A673 (cell line): ENCODE measurements at regions not wholly inside any gene's neighbourhood (a gene's known extent, or its start where the extent isn't known, plus 50 kb on each side); places are given as distances from the start of the nearest gene placed in this dataset.

Experiments used
- BruUV-seq: library from RNA; stranded (reverse); fragments of 400-500 nt; replicated peaks from 2 replicates; lab custom pipeline; 2021; lab: Mats Ljungman, UMichigan
- CTCF ChIA-PET: fragments of 300-600 bp; sonication (Branson Sonifier 250); formaldehyde crosslinking; loops from one replicate; lab custom pipeline; 2022; ENCODE audit warnings: antibody characterized with exemption; lab: Charles Lee
- POLR2A ChIA-PET: fragments of 300-600 bp; sonication (Branson Sonifier 250); formaldehyde crosslinking; loops from one replicate; lab custom pipeline; 2022; ENCODE audit warnings: antibody characterized with exemption; ENCODE audit not compliant: low non-redundant PET; lab: Charles Lee
- DNase-seq: peaks from one replicate; pipeline ENCODE4 v3.0.0-alpha.2; 2015; ENCODE audit warnings: low spot score
- H3K27ac ChIP-seq: fragments of 200-600 bp; sonication (generic); 2 replicates; pipeline ENCODE4 v1.5.1; 2016; ENCODE audit warnings: mixed run types, low read depth, mild to moderate bottlenecking, mixed read lengths, antibody characterized with exemption, low read length; ENCODE audit not compliant: poor library complexity, severe bottlenecking
- H3K27me3 ChIP-seq: fragments of 200-600 bp; sonication (generic); replicated peaks from 2 replicates; pipeline ENCODE4 v1.6.1; 2017; ENCODE audit warnings: mixed run types, low read depth, mild to moderate bottlenecking, mixed read lengths, antibody characterized with exemption, low read length; ENCODE audit not compliant: insufficient read depth, poor library complexity
- H3K36me3 ChIP-seq: fragments of 200-600 bp; sonication (generic); 2 replicates; pipeline ENCODE4 v1.6.1; 2016; ENCODE audit warnings: mixed run types, mild to moderate bottlenecking, mixed read lengths, antibody characterized with exemption, low read length; ENCODE audit not compliant: insufficient read depth, poor library complexity, severe bottlenecking
- H3K4me1 ChIP-seq: fragments of 200-600 bp; sonication (generic); 2 replicates; pipeline ENCODE4 v1.6.1; 2017; ENCODE audit warnings: mixed run types, mild to moderate bottlenecking, mixed read lengths, antibody characterized with exemption, low read length; ENCODE audit not compliant: insufficient read depth, poor library complexity, severe bottlenecking
- H3K4me3 ChIP-seq: fragments of 200-600 bp; sonication (generic); 2 replicates; pipeline ENCODE4 v1.5.1; 2016; ENCODE audit warnings: low read depth, mixed run types, mild to moderate bottlenecking, mixed read lengths, low read length; ENCODE audit not compliant: poor library complexity, severe bottlenecking
- H3K9me3 ChIP-seq: fragments of 200-600 bp; sonication (generic); 2 replicates; pipeline ENCODE4 v1.6.1; 2016; ENCODE audit warnings: mixed run types, low read depth, mild to moderate bottlenecking, mixed read lengths, antibody characterized with exemption, low read length; ENCODE audit not compliant: poor library complexity, severe bottlenecking
- CTCF ChIP-seq: fragments of 300-800, 200-600 bp; sonication (generic); conservative IDR thresholded peaks from 2 replicates; pipeline ENCODE4 v1.5.1; 2017; ENCODE audit warnings: low read depth, mild to moderate bottlenecking, antibody characterized with exemption, low read length, moderate library complexity, mixed read lengths
- EZH2 ChIP-seq: fragments of 200-600 bp; sonication (generic); IDR thresholded peaks from 2 replicates; pipeline ENCODE4 v1.6.1; 2017; ENCODE audit warnings: borderline replicate concordance, low read depth, mild to moderate bottlenecking, mixed read lengths, antibody characterized with exemption, low read length; ENCODE audit not compliant: poor library complexity, severe bottlenecking
- intact Hi-C: fragments of 100-400 bp; cut with micrococcal nuclease; formaldehyde crosslinking; loops from one replicate; pipeline ENCODE4 v1.10.0; 2022; ENCODE audit not compliant: unreplicated experiment

- TF ChIP-seq EZH2 (no peak), CTCF (no peak)
- no TSS peak for BruUV-seq
- no peaks in the 10 kb centered on the region for H3K4me1 ChIP-seq
- H3K9me3 ChIP-seq: no peaks in the 10 kb centered on the region
- POLR2A ChIA-PET: no interaction called here
- CTCF ChIA-PET: no interaction called here
- H3K36me3 ChIP-seq: no peaks in the 10 kb centered on the region
- no peak for DNase-seq
- no peak overlapping the region for H3K4me3 ChIP-seq
- intact Hi-C loops: no loop called here
- H3K27me3 ChIP-seq: no peaks in the 10 kb centered on the region
- no peak overlapping the region for H3K27ac ChIP-seq
Observed at GRCh38 chr21:35352066-35352770, 303.1 kb upstream of the RUNX1 start.

GRCh38 chr21:35351434-35351833 lies 302.3 kb upstream of the RUNX1 start:
- ChIA-PET POLR2A (no interaction called here), CTCF (no interaction called here)
- Histone ChIP-seq H3K9me3 (no peaks in the 10 kb centered on the region), H3K4me1 (no peaks in the 10 kb centered on the region), H3K4me3 (no peak overlapping the region), H3K27ac (no peak overlapping the region), H3K27me3 (no peaks in the 10 kb centered on the region), H3K36me3 (no peaks in the 10 kb centered on the region)
- BruUV-seq: no TSS peak
- DNase-seq: no peak
- intact Hi-C loops: no loop called here
- TF ChIP-seq CTCF (no peak), EZH2 (no peak)

GRCh38 chr21:35350965-35351364 lies 301.9 kb upstream of the RUNX1 start:
- POLR2A ChIA-PET: no interaction called here
- CTCF ChIA-PET: no interaction called here
- H3K4me3 ChIP-seq: no peak overlapping the region
- no peaks in the 10 kb centered on the region for H3K4me1 ChIP-seq
- TF ChIP-seq EZH2 (no peak), CTCF (no peak)
- no peaks in the 10 kb centered on the region for H3K9me3 ChIP-seq
- H3K27me3 ChIP-seq: no peaks in the 10 kb centered on the region
- intact Hi-C loops: no loop called here
- no peak for DNase-seq
- no peak overlapping the region for H3K27ac ChIP-seq
- no TSS peak for BruUV-seq
- no peaks in the 10 kb centered on the region for H3K36me3 ChIP-seq
